Stomach (tissue), 8 donors: ENCODE measurements at regions not wholly inside any gene's neighbourhood (a gene's known extent, or its start where the extent isn't known, plus 50 kb on each side); places are given as distances from the start of the nearest gene placed in this dataset.

Experiments used
- DNase-seq, 2 donors: peaks; one replicate each; pipeline versions ENCODE4 v3.0.0 to v3.0.0-alpha.2; 2013 to 2019
- H3K27ac ChIP-seq, 5 donors: fragments of 200-600 bp in 4 of 5; sonication (generic) in 4 of 5; one replicate each; pipeline ENCODE4 v1.5.1; 2013 to 2019; ENCODE audit warnings: mild to moderate bottlenecking in 1 of 5, moderate library complexity in 1 of 5
- H3K27me3 ChIP-seq, 3 donors: fragments of 200-600 bp; sonication (generic); one replicate each; pipeline ENCODE4 v1.5.1; 2017 to 2019; ENCODE audit warnings: mixed run types in 1 of 3
- H3K36me3 ChIP-seq, 4 donors: fragments of 200-600 bp; sonication (generic); 1 replicate in 3 of 4; 2 replicates in 1 of 4; pipeline ENCODE4 v1.5.1; 2016 to 2019
- H3K4me1 ChIP-seq, 4 donors: fragments of 200-600 bp; sonication (generic); one replicate each; pipeline ENCODE4 v1.5.1; 2016 to 2019
- H3K4me3 ChIP-seq, 4 donors: fragments of 200-600 bp; sonication (generic) in 3 of 4; one replicate each; pipeline ENCODE4 v1.5.1; 2016 to 2019; ENCODE audit warnings: mild to moderate bottlenecking in 1 of 4
- H3K9me3 ChIP-seq, 4 donors: fragments of 200-600 bp; sonication (generic); one replicate each; pipeline ENCODE4 v1.5.1; 2016 to 2019
- EP300 ChIP-seq: sonication (generic); formaldehyde crosslinking; IDR thresholded peaks from one replicate; pipeline ENCODE4 v1.6.1; 2017; ENCODE audit warnings: antibody characterized with exemption
- POLR2A ChIP-seq, 4 donors: fragments of 450-650 bp; IDR thresholded peaks; one replicate each; pipeline ENCODE4 v1.6.1; 2016; ENCODE audit warnings: antibody characterized with exemption in 4 of 4, control low read depth in 2 of 4, mild to moderate bottlenecking in 1 of 4, moderate library complexity in 1 of 4
- POLR2AphosphoS5 ChIP-seq, 3 donors: sonication (generic); formaldehyde crosslinking; IDR thresholded peaks; one replicate each; pipeline ENCODE4 v1.6.1; 2016; ENCODE audit warnings: antibody characterized with exemption in 3 of 3
- WGBS, 5 donors: extraction: QIAGEN DNeasy Blood & Tissue Kit in 3 of 5; methylation state at CpG; one replicate each; pipeline versions ENCODE4 v1.1.5 to v1.1.7; 2013 to 2018; 5-methylcytosine and 5-hydroxymethylcytosine counted together
- intact Hi-C: fragments of 100-400 bp; cut with DNase I; formaldehyde crosslinking; loops from one replicate; pipeline ENCODE4 v1.15.1; 2023; ENCODE audit warnings: low total_unique reads
- TF ChIP-seq, protein P1 (sequence below), 7 experiments: fragments of 450-650 bp in 4 of 7; fragments of 200-600 bp in 3 of 7; sonication (generic) in 3 of 7; IDR thresholded peaks; one replicate each; pipeline ENCODE4 v1.5.1; 2016 to 2019; ENCODE audit warnings: antibody characterized with exemption in 7 of 7, control low read depth in 2 of 7, mild to moderate bottlenecking in 1 of 7
- donor health status: healthy with polysubstance abuse.
- donor health status: Bipolar disorder and iron deficiency.
- donor health status: healthy.

GRCh38 chr15:69946870-69947269, 150.8 kb downstream of the TLE3 start:
- Histone ChIP-seq H3K27me3 (peaks cover 0 to 9% (median 0%) of the 10 kb centered on the region in 3 donors), H3K4me3 (no peak overlapping the region), H3K4me1 (no peaks in the 10 kb centered on the region), H3K36me3 (no peaks in the 10 kb centered on the region), H3K9me3 (no peaks in the 10 kb centered on the region), H3K27ac (no peak overlapping the region)
- intact Hi-C loops, result no loop called here
- TF ChIP-seq, protein P1, sequence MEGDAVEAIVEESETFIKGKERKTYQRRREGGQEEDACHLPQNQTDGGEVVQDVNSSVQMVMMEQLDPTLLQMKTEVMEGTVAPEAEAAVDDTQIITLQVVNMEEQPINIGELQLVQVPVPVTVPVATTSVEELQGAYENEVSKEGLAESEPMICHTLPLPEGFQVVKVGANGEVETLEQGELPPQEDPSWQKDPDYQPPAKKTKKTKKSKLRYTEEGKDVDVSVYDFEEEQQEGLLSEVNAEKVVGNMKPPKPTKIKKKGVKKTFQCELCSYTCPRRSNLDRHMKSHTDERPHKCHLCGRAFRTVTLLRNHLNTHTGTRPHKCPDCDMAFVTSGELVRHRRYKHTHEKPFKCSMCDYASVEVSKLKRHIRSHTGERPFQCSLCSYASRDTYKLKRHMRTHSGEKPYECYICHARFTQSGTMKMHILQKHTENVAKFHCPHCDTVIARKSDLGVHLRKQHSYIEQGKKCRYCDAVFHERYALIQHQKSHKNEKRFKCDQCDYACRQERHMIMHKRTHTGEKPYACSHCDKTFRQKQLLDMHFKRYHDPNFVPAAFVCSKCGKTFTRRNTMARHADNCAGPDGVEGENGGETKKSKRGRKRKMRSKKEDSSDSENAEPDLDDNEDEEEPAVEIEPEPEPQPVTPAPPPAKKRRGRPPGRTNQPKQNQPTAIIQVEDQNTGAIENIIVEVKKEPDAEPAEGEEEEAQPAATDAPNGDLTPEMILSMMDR (IDR thresholded peaks at IDR 0.05), result no peak
- no peak for TF ChIP-seq POLR2AphosphoS5 (IDR thresholded peaks at IDR 0.05)
- TF ChIP-seq EP300, result no peak
- no peak for TF ChIP-seq POLR2A (IDR thresholded peaks at IDR 0.05)
- DNase-seq, result no peak
- 85 to 95% (median 91%) methylated on average over 3 to 4 of the region's 4 CpGs for WGBS, 5 donors

- no peak for DNase-seq
- peaks cover 0 to 9% (median 0%) of the 10 kb centered on the region in 3 donors for H3K27me3 ChIP-seq
- intact Hi-C loops, result no loop called here
- H3K4me1 ChIP-seq, result no peaks in the 10 kb centered on the region
- no peak overlapping the region for H3K27ac ChIP-seq
- H3K36me3 ChIP-seq, result no peaks in the 10 kb centered on the region
- TF ChIP-seq POLR2AphosphoS5 (IDR thresholded peaks at IDR 0.05) (no peak), EP300 (no peak), POLR2A (IDR thresholded peaks at IDR 0.05) (no peak)
- TF ChIP-seq, protein P1 (IDR thresholded peaks at IDR 0.05), result no peak
- no peak overlapping the region for H3K4me3 ChIP-seq
- 85 to 95% (median 93%) methylated on average over 2 of the region's 2 CpGs for WGBS, 5 donors
- H3K9me3 ChIP-seq, result no peaks in the 10 kb centered on the region
These were observed 150.3 kb downstream of the TLE3 start for GRCh38 chr15:69947394-69947793.

DNA sequence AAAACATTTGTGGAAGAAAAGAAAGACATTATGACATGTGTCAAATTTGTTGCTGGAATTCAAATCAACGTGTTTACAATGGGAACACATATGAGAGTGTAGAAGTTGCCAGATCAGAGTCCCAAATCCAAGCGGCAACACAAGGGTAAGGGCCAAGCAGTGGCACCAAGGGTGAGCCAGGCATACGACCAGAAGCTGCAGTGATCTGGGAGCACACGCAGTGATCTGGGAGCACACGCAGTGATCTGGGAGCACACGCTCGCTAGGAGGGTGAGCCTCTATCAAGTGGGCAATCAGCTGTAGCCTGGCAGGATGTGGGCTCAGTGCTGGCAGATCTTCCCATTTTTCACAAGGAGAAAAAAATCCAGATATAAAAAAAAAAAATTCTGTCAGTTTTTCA, 148.2 kb downstream of the TLE3 start:
- no peaks in the 10 kb centered on the region for H3K9me3 ChIP-seq
- no peaks in the 10 kb centered on the region for H3K4me1 ChIP-seq
- TF ChIP-seq EP300, result no peak
- TF ChIP-seq, protein P1 (IDR thresholded peaks at IDR 0.05), result no peak
- no peak for TF ChIP-seq POLR2AphosphoS5 (IDR thresholded peaks at IDR 0.05)
- no peak for TF ChIP-seq POLR2A (IDR thresholded peaks at IDR 0.05)
- H3K36me3 ChIP-seq, result no peaks in the 10 kb centered on the region
- intact Hi-C loops, result no loop called here
- H3K27me3 ChIP-seq, result no peaks in the 10 kb centered on the region
- DNase-seq, result no peak
- 79 to 86% (median 82%) methylated on average over 7 of the region's 7 CpGs for WGBS, 5 donors
- no peak overlapping the region for H3K27ac ChIP-seq
- H3K4me3 ChIP-seq, result no peak overlapping the region

DNA sequence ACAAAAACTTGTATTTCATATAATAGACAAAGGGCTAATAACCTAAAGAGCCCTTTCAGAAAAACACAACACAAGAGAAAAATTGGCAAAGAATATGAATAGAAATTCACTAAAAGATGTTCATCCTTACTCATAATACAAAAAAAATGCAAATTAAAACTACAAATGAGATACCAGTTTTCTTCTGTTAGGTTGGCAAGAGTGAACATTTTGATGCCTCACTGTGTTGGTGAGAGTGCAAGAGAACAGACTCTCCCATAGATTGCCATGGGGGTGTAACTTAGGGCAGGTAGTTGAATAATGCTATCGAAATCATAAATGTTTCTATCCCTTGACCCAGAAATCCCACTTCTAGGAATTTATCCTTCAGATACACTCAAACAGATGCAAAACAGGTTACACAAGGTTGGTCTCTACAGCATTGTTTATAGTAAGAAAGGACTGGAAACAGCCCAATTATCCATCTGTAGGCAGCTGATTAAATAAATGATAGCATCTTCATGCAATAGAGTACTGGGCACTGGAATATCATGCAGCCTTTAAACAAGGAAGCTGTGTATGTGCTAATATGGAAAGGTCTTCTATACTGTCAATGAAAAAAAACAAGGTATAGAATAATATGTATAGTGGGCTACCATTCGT, 146.3 kb downstream of the TLE3 start:
- WGBS, 5 donors, result 68 to 78% (median 73%) methylated on average over 2 of the region's 2 CpGs
- Histone ChIP-seq H3K4me3 (no peak overlapping the region), H3K9me3 (no peaks in the 10 kb centered on the region), H3K36me3 (no peaks in the 10 kb centered on the region), H3K27me3 (peaks cover 0 to 15% (median 0%) of the 10 kb centered on the region in 3 donors), H3K27ac (no peak overlapping the region), H3K4me1 (no peaks in the 10 kb centered on the region)
- TF ChIP-seq, protein P1 (IDR thresholded peaks at IDR 0.05), result no peak
- TF ChIP-seq POLR2A (IDR thresholded peaks at IDR 0.05), result no peak
- no peak for TF ChIP-seq POLR2AphosphoS5 (IDR thresholded peaks at IDR 0.05)
- TF ChIP-seq EP300, result no peak
- DNase-seq, result no peak
- intact Hi-C loops, result no loop called here
